DOHH2 (cell line): ENCODE measurements at regions not wholly inside any gene's neighbourhood (a gene's known extent, or its start where the extent isn't known, plus 50 kb on each side); places are given as distances from the start of the nearest gene placed in this dataset.

Experiments used
- H3F3A ChIP-seq: fragments of 200-600 bp; sonication (generic), shearing (Covaris generic); 2 replicates; pipeline ENCODE4 v1.6.0; 2016; ENCODE audit warnings: antibody characterized with exemption, mild to moderate bottlenecking; ENCODE audit not compliant: control insufficient read depth, insufficient read depth
- H3K27ac ChIP-seq: fragments of 200-600 bp; sonication (generic); 2 replicates; pipeline ENCODE4 v1.5.1; 2014; ENCODE audit warnings: low read depth, mild to moderate bottlenecking, low read length, moderate library complexity
- H3K27me3 ChIP-seq: fragments of 200-600 bp; sonication (generic); 2 replicates; pipeline ENCODE4 v1.6.1; 2014; ENCODE audit warnings: mild to moderate bottlenecking, low read length, mixed read lengths; ENCODE audit not compliant: control insufficient read depth
- H3K36me3 ChIP-seq: fragments of 200-600 bp; sonication (generic); 2 replicates; pipeline ENCODE4 v1.6.1; 2014; ENCODE audit warnings: mild to moderate bottlenecking, low read length, moderate library complexity, mixed read lengths; ENCODE audit not compliant: control insufficient read depth
- H3K4me1 ChIP-seq: fragments of 200-600 bp; sonication (generic); 2 replicates; pipeline ENCODE4 v1.6.1; 2014; ENCODE audit warnings: mild to moderate bottlenecking, low read length, mixed read lengths; ENCODE audit not compliant: control insufficient read depth
- H3K4me2 ChIP-seq: fragments of 200-600 bp; sonication (generic); 2 replicates; pipeline ENCODE4 v1.6.0; 2014; ENCODE audit warnings: mild to moderate bottlenecking, low read length, moderate library complexity
- H3K4me3 ChIP-seq: fragments of 200-600 bp; sonication (generic); 2 replicates; pipeline ENCODE4 v1.5.1; 2014; ENCODE audit warnings: mild to moderate bottlenecking, low read length, mixed read lengths
- H3K79me2 ChIP-seq: fragments of 200-600 bp; sonication (generic); 2 replicates; pipeline ENCODE4 v1.6.1; 2014; ENCODE audit warnings: mild to moderate bottlenecking, low read length, mixed read lengths; ENCODE audit not compliant: control insufficient read depth
- H3K9me2 ChIP-seq: fragments of 200-600 bp; sonication (generic); replicated peaks from 2 replicates; pipeline ENCODE4 v1.6.1; 2014; ENCODE audit warnings: mild to moderate bottlenecking, low read length, mixed read lengths; ENCODE audit not compliant: control insufficient read depth
- H3K9me3 ChIP-seq: fragments of 200-600 bp; sonication (generic); 2 replicates; pipeline ENCODE4 v1.6.1; 2014; ENCODE audit warnings: antibody characterized with exemption, low read length, mixed read lengths; ENCODE audit not compliant: control insufficient read depth, insufficient read depth
- H4K20me1 ChIP-seq: fragments of 200-600 bp; sonication (generic); 2 replicates; pipeline ENCODE4 v1.6.0; 2014; ENCODE audit warnings: low read depth, mild to moderate bottlenecking, antibody characterized with exemption, low read length, moderate library complexity; ENCODE audit not compliant: control insufficient read depth, insufficient read depth
- CTCF ChIP-seq: fragments of 200-600 bp; sonication (generic); IDR thresholded peaks from one replicate; pipeline ENCODE4 v1.5.1; 2014; ENCODE audit warnings: antibody characterized with exemption, mild to moderate bottlenecking, low read depth, low read length; ENCODE audit not compliant: poor library complexity, severe bottlenecking
- EZH2phosphoT487 ChIP-seq: fragments of 200-600 bp; sonication (generic); IDR thresholded peaks from 2 replicates; pipeline ENCODE4 v1.6.1; 2017; ENCODE audit warnings: borderline replicate concordance, mild to moderate bottlenecking, antibody characterized with exemption, low read length, moderate library complexity, mixed read lengths

- Histone ChIP-seq H3K27ac (no peak overlapping the region), H3F3A (no peaks in the 10 kb centered on the region), H3K9me3 (no peaks in the 10 kb centered on the region), H3K4me1 (no peaks in the 10 kb centered on the region), H3K9me2 (no peaks in the 10 kb centered on the region), H4K20me1 (no peaks in the 10 kb centered on the region), H3K4me2 (no peak overlapping the region), H3K4me3 (no peak overlapping the region), H3K27me3 (no peaks in the 10 kb centered on the region), H3K79me2 (no peaks in the 10 kb centered on the region), H3K36me3 (no peaks in the 10 kb centered on the region)
- no peak for TF ChIP-seq EZH2phosphoT487
These were observed 205.0 kb downstream of the SUDS3 start for GRCh38 chr12:118581371-118581770.

DNA sequence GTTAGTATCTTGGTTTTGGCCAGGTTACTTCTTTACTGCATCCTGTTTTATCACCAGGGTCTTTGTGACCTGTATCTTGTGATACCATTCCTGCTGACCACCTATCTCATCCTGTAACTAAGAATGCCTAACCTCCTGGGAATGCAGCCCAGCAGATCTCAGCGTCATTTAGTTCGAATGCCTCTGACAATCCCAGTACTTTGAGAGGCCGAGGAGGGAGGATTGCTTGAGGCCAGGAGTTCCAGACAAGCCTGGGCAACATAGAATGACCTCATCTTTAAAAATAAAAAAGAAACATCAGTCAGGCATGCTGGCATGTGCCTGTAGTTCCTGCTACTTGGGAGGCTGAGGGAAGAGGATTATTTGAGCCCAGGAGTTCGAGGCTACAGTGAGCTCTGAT, 206.5 kb downstream of the SUDS3 start:
- Histone ChIP-seq H3K79me2 (no peaks in the 10 kb centered on the region), H3K36me3 (no peaks in the 10 kb centered on the region), H3K4me1 (no peaks in the 10 kb centered on the region), H3K4me2 (no peak overlapping the region), H3K27ac (no peak overlapping the region), H3F3A (no peaks in the 10 kb centered on the region), H3K27me3 (no peaks in the 10 kb centered on the region), H3K9me2 (no peaks in the 10 kb centered on the region), H3K9me3 (no peaks in the 10 kb centered on the region), H4K20me1 (no peaks in the 10 kb centered on the region), H3K4me3 (no peak overlapping the region)
- TF ChIP-seq EZH2phosphoT487 (no peak), CTCF (no peak)

GRCh38 chr12:118586433-118586832, 210.1 kb downstream of the SUDS3 start:
- TF ChIP-seq EZH2phosphoT487 (no peak), CTCF (no peak)
- Histone ChIP-seq H3K9me3 (no peaks in the 10 kb centered on the region), H3F3A (no peaks in the 10 kb centered on the region), H3K4me3 (no peak overlapping the region), H3K79me2 (no peaks in the 10 kb centered on the region), H3K9me2 (no peaks in the 10 kb centered on the region), H3K27ac (no peak overlapping the region), H3K4me1 (no peaks in the 10 kb centered on the region), H4K20me1 (no peaks in the 10 kb centered on the region), H3K4me2 (no peak overlapping the region), H3K36me3 (no peaks in the 10 kb centered on the region), H3K27me3 (no peaks in the 10 kb centered on the region)

DNA sequence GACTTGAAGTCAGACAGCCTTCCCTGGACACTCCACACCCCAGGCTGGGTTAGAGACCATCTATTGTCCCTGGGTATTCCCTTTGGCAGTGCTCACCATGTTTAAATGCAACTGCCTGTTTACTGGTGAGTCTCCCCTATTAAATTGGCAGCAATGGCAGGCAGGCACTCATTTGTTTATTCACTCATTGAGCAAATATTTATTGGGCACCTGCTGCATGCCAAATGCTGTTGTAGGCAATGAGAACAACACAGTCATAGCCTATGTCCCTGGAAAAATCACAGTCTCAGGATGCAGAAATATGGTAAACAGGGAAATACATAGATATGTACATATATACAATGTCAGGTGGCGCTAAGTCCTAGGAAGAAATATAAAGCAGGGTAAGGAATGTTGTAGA, 212.8 kb downstream of the SUDS3 start:
- no peak overlapping the region for H3K4me2 ChIP-seq
- H3K9me2 ChIP-seq = no peaks in the 10 kb centered on the region
- no peaks in the 10 kb centered on the region for H3K36me3 ChIP-seq
- H3F3A ChIP-seq = no peaks in the 10 kb centered on the region
- H3K27ac ChIP-seq = no peak overlapping the region
- no peaks in the 10 kb centered on the region for H3K79me2 ChIP-seq
- H3K9me3 ChIP-seq = no peaks in the 10 kb centered on the region
- H3K27me3 ChIP-seq = no peaks in the 10 kb centered on the region
- H3K4me1 ChIP-seq = no peaks in the 10 kb centered on the region
- TF ChIP-seq EZH2phosphoT487 (no peak), CTCF (no peak)
- H4K20me1 ChIP-seq = no peaks in the 10 kb centered on the region
- no peak overlapping the region for H3K4me3 ChIP-seq
